Spinal cord (tissue), 9 donors: ENCODE measurements at regions not wholly inside any gene's neighbourhood (a gene's known extent, or its start where the extent isn't known, plus 50 kb on each side); places are given as distances from the start of the nearest gene placed in this dataset.

Source experiments
- DNase-seq, 6 donors: peaks; one replicate each; pipeline versions ENCODE4 v3.0.0 to v3.0.0-alpha.2; 2013 to 2015; ENCODE audit warnings: low spot score in 6 of 6, low read depth in 4 of 6
- H3K27ac ChIP-seq: one replicate; pipeline ENCODE4 v1.5.1; 2013; ENCODE audit warnings: low read depth, low read length, control low read depth
- H3K27me3 ChIP-seq: one replicate; pipeline ENCODE4 v1.6.1; 2013; ENCODE audit warnings: low read length; ENCODE audit not compliant: control insufficient read depth, insufficient read depth
- H3K36me3 ChIP-seq: one replicate; pipeline ENCODE4 v1.6.1; 2013; ENCODE audit warnings: low read length; ENCODE audit not compliant: control insufficient read depth, insufficient read depth
- H3K4me1 ChIP-seq: one replicate; pipeline ENCODE4 v1.6.1; 2013; ENCODE audit warnings: low read length; ENCODE audit not compliant: control insufficient read depth, insufficient read depth
- H3K4me3 ChIP-seq: one replicate; pipeline ENCODE4 v1.5.1; 2013; ENCODE audit warnings: low read depth, low read length, control low read depth
- H3K9me3 ChIP-seq: one replicate; pipeline ENCODE4 v1.6.1; 2013; ENCODE audit warnings: low read length; ENCODE audit not compliant: control insufficient read depth, insufficient read depth
- WGBS: methylation state at CpG from one replicate; pipeline ENCODE4 v1.1.5; 2013; ENCODE audit warnings: missing lambda C conversion rate; ENCODE audit not compliant: insufficient coverage; 5-methylcytosine and 5-hydroxymethylcytosine counted together
- donor health status: healthy.

DNA sequence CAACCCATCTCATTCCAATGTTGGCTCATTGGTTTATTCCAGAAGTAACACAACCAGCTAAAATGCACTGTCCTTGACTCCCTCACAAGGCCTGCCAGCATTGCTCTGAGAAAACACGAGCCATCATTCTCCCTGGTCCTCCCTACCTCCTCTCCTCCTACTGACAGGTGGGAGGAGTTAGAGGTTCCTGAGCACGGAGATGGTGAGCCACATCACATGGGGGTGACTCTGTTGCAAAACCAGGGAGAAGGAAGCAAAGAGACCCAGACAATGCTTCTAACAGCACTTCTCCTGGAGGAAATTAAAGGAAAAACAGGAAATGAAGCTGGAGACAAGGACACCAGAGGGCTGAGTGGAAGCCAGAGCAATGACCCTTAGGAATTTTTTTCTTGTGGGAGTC lies 667.4 kb downstream of the NTRK3 start:
- Histone ChIP-seq H3K9me3 (no peaks in the 10 kb centered on the region), H3K27ac (no peak overlapping the region), H3K4me1 (no peaks in the 10 kb centered on the region), H3K36me3 (no peaks in the 10 kb centered on the region), H3K27me3 (no peaks in the 10 kb centered on the region), H3K4me3 (no peak overlapping the region)
- DNase-seq, result no peak
- no CpG with 5 or more reads among the region's 2 CpGs for WGBS

DNA sequence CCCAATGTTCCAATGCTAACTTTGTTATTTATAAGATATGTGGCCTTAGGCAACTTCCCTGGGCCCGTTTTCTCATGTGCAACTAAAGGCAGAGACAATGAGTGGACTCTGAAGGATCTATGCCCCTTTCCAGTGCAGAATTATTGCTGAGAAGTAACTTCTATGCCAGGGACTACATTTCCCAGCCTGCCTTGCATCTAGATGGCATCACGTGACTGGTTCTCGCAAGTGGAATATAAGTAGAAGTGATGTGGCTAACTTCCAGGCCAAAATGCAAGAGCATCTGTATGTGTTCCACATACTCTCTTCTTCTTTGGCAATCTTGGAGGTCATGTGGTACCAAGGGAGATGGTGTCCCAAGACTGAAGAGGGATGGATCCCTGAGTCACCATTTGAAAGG lies 674.4 kb downstream of the NTRK3 start:
- no peaks in the 10 kb centered on the region for H3K36me3 ChIP-seq

DNA sequence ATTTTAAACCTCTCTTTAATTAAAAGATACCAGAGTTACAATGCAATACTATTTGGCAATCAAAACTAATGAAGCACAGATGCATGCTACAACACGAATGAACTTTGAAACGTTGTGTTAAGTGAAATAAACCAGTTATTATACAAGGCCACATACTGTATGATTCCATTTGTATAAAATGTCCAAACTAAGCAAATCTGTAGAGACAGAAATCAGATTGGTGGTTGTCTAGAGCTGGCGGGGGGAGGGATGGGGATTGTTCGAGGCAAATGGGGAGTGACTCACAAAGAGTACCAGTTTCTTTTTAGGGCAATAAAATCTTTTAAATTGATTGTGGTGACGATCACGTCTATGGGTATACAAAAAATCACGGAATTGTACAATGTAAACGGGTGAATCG lies 677.0 kb downstream of the NTRK3 start:
- H3K27me3 ChIP-seq, result no peaks in the 10 kb centered on the region
- no peak for DNase-seq
- H3K9me3 ChIP-seq, result no peaks in the 10 kb centered on the region
- no peak overlapping the region for H3K27ac ChIP-seq
- WGBS, result no CpG with 5 or more reads among the region's 9 CpGs
- H3K36me3 ChIP-seq, result no peaks in the 10 kb centered on the region
- no peaks in the 10 kb centered on the region for H3K4me1 ChIP-seq
- H3K4me3 ChIP-seq, result no peak overlapping the region

More for the DNA sequence above, 674.4 kb downstream of the NTRK3 start:
- Histone ChIP-seq H3K27ac (no peak overlapping the region), H3K4me3 (no peak overlapping the region), H3K27me3 (no peaks in the 10 kb centered on the region), H3K4me1 (no peaks in the 10 kb centered on the region), H3K9me3 (no peaks in the 10 kb centered on the region)
- 73% methylated on average over 3 of the region's 3 CpGs for WGBS
- DNase-seq, result no peak

DNA sequence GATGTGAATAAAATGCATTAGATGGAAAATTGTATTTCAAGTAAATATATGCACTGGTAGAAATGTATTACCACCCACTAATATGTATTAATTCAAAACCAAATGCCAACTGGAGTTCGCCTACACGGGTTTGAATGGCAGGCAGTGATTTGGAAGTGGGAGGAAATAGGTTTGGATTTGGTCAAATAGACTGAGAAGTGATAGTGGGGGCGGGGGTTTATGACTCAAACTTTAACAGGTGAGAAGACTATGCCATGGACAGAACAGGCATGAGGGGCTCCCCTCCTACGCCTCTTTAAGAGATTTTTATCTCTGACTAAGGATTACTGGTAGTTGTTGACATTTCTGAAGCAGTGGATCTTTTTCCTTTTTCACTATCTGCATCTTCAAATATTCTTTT lies 677.8 kb downstream of the NTRK3 start:
- H3K4me1 ChIP-seq, result no peaks in the 10 kb centered on the region
- no peak for DNase-seq
- no peaks in the 10 kb centered on the region for H3K9me3 ChIP-seq
- no peak overlapping the region for H3K27ac ChIP-seq
- H3K27me3 ChIP-seq, result no peaks in the 10 kb centered on the region
- no peak overlapping the region for H3K4me3 ChIP-seq
- no CpG with 5 or more reads among the region's 4 CpGs for WGBS
- H3K36me3 ChIP-seq, result no peaks in the 10 kb centered on the region

DNA sequence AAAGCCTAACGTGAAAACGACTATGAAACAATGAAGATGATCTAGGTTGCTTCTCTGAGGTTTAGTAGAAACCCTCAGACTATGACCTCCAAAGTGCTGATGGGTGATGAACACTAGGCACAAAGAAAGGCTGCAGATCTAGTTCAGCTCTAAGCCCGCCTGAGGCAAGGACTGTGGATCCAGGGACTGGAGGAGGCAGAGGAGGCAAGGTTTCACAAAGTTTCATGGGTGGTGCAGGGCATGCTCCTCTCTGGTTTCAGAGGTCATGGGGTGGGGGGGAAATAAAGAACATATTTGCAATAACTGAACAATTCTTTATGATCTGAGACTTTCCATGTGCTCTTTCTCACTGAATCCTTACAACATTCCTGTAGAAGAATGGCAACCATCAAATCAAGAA lies 679.2 kb downstream of the NTRK3 start:
- no peak for DNase-seq
- no peak overlapping the region for H3K27ac ChIP-seq
- WGBS, result 100% methylated on average over 1 of the region's 3 CpGs
- H3K9me3 ChIP-seq, result no peaks in the 10 kb centered on the region
- peaks cover 4% of the 10 kb centered on the region for H3K4me1 ChIP-seq
- H3K36me3 ChIP-seq, result no peaks in the 10 kb centered on the region
- no peaks in the 10 kb centered on the region for H3K27me3 ChIP-seq
- H3K4me3 ChIP-seq, result no peak overlapping the region

DNA sequence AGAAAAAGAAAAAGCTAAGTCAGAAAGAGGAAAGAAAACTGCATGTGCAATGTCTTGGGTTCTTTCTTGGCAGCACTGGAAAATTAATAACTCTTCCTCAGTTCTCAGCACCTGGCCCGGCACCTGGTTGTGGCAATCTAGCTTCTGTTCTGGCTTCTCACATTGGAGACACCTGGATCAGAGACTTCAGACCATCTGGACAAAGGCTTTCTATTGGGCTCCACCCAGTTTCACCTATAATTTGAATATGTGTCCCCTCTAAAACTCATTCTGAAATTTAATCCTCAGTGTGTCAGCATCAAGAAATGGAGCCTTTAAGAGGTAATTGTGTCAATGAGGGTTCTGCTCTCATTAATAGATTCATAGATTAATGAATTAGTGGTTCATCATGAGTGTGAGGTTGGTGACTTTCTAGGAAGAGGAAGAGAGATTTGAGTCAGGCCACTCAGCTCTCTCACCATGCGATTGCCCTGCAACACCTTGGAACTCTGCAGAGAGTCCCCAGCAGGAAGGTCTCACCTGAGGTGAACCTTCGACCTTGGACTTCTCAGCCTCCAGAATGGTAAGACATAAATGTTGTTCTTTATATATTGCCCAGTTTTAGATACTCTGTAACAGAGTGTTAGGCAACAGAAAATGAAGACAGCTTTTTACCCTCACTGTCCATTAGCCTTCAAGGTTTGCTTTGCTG lies 679.9 kb downstream of the NTRK3 start:
- 67% methylated on average over 2 of the region's 3 CpGs for WGBS
- Histone ChIP-seq H3K4me3 (no peak overlapping the region), H3K36me3 (no peaks in the 10 kb centered on the region), H3K27me3 (no peaks in the 10 kb centered on the region), H3K4me1 (peaks cover 4% of the 10 kb centered on the region), H3K9me3 (no peaks in the 10 kb centered on the region), H3K27ac (no peak overlapping the region)
- no peak for DNase-seq

DNA sequence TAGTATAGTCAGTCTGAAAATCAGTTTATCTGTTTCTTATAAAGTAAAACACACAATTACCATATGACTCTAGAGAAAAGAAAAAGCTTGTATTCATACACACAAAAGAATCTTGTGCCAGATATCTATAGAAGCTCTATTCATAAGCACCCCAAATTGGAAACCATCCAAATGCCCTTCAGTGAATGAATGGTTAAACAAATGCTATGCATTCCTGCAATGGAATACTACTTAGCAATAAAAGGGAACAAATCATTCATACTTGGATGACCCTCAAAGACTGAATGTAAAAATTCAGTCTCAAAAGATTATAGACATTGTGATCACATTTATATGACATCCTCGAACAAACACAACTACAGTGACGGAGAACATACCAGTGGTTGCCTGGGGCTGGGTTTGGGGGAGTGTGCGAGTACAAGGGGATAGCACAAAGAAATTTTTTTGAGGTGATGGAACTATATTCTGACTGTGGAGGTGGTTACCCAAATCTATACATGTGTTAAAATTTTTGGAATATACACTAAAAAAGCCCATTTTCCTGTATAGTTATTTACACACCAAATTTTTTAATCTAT lies 680.6 kb downstream of the NTRK3 start:
- no peaks in the 10 kb centered on the region for H3K9me3 ChIP-seq
- H3K36me3 ChIP-seq, result no peaks in the 10 kb centered on the region
- H3K27me3 ChIP-seq, result no peaks in the 10 kb centered on the region
- peak in 1 of 6 donors; percentile 66 for DNase-seq
- no peak overlapping the region for H3K27ac ChIP-seq
- no CpG with 5 or more reads among the region's 3 CpGs for WGBS
- H3K4me1 ChIP-seq, result peaks cover 4% of the 10 kb centered on the region
- H3K4me3 ChIP-seq, result no peak overlapping the region

DNA sequence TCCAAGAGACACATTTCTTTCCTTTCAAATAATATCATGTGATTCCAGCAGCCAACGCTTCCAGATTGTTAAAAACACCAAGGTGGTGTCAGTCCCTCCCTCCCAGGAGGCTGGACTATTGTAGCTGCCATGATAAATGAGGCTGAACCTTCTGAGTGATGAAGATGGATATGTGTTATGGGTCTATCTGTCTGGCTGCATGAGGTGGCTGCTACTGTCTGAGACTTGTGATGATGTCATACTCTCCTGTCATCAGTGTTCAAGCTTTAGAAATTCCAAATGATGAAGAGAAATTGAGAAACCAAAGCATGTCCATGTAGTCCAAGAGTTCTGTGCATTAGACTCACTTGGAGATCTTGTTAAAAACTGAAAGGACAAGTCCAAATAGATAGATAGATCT lies 683.0 kb downstream of the NTRK3 start:
- Histone ChIP-seq H3K9me3 (no peaks in the 10 kb centered on the region), H3K36me3 (no peaks in the 10 kb centered on the region), H3K27me3 (no peaks in the 10 kb centered on the region), H3K4me3 (no peak overlapping the region), H3K27ac (no peak overlapping the region), H3K4me1 (peaks cover 4% of the 10 kb centered on the region)
- DNase-seq, result no peak
- no CpG with 5 or more reads among the region's 1 CpG for WGBS

DNA sequence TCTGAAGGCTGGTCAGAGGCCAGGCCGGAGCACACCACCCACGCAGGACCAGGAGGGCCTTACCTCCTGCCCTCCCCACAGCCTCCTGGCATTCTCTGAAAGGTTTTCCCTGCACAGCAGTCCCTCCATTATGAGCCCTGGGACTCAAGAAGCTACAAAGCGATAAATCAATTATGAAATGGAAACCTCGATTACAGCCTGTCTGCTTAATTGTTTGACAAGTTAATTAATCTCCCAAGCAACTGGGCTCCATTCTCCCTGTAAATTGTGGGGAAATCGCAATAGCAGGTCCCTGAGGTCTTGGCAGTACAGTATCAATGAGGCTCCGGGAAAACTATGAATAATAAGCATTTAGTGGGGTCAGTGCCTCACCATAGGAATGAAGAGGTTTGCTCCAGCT lies 683.5 kb downstream of the NTRK3 start:
- WGBS, result 49% methylated on average over 2 of the region's 6 CpGs
- peak in 2 of 6 donors; percentile 36 to 82 for DNase-seq
- no peaks in the 10 kb centered on the region for H3K36me3 ChIP-seq
- H3K27ac ChIP-seq, result no peak overlapping the region
- H3K4me1 ChIP-seq, result peaks cover 4% of the 10 kb centered on the region
- no peaks in the 10 kb centered on the region for H3K27me3 ChIP-seq
- no peaks in the 10 kb centered on the region for H3K9me3 ChIP-seq
- no peak overlapping the region for H3K4me3 ChIP-seq

DNA sequence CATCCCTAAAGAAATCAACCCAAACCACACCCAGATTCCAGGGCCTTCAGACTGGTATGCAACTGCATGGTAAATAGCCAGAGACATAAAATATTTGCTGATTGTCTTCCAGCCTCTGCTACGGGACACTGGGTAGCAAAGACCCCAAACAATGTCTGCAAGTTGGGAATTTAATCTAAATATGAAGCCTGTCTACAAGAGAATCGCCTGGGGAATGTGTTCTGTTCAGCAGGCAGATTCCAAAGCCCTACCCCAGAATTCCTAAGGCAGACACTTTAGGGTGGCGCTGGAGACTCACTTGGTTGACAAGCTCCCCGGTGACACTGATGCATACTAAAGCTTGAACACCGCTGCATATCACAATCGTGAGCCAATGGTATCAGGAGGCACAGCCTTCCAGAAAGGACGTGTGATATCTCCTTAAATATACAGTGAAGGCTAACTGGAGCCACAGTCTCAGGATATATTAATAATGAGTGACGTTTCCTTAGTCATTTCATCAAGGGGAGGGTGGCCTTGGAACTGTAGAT lies 684.1 kb downstream of the NTRK3 start:
- Histone ChIP-seq H3K27me3 (no peaks in the 10 kb centered on the region), H3K27ac (no peak overlapping the region), H3K36me3 (no peaks in the 10 kb centered on the region), H3K9me3 (no peaks in the 10 kb centered on the region), H3K4me1 (peaks cover 4% of the 10 kb centered on the region), H3K4me3 (no peak overlapping the region)
- WGBS, result 72% methylated on average over 6 of the region's 8 CpGs
- DNase-seq, result no peak
